ENCODE measurements at regions not wholly inside any gene's neighbourhood (a gene's known extent, or its start where the extent isn't known, plus 50 kb on each side); places are given as distances from the start of the nearest gene placed in this dataset.
A peak's percentile ranks its signal among the peaks of the same experiment; 100 is the strongest.

DNA sequence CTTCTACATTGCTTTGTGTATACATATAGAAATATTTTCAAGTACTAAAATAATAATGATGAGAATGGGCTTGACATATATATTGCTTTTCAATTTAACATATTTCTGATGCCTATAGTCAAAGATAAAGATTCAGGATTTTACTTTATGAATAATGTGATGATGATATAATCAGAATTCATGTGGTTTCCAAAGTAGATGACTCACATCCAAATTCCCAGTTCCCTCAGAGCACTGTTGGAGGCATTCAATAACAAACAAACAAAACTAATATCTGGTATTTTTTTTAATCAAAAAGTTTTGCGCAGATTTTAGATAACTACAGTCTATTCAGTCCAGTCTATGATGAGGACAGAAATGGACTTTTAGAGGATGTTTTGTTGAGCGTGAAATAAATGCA is 2094.5 kb upstream of the CELF4 start:
- H3K4me1 Mint-ChIP-seq (ENCODE audit: low read depth, unreplicated experiment) = no peaks in the 10 kb centered on the region
- no peak overlapping the region for H3K4me2 ChIP-seq (ENCODE audit: low read length)
- H4K20me1 ChIP-seq (ENCODE audit: insufficient read depth, low read length) = no peaks in the 10 kb centered on the region
- no peak overlapping the region for H3K4me3 Mint-ChIP-seq (ENCODE audit: unreplicated experiment)
- no peaks in the 10 kb centered on the region for H3K36me3 Mint-ChIP-seq (ENCODE audit: low read depth, unreplicated experiment)
- no peaks in the 10 kb centered on the region for H3K27me3 Mint-ChIP-seq (ENCODE audit: low read depth, unreplicated experiment)
- no peaks in the 10 kb centered on the region for H3K9me3 Mint-ChIP-seq (ENCODE audit: unreplicated experiment)
- no peaks in the 10 kb centered on the region for H3K79me2 ChIP-seq (ENCODE audit: insufficient read depth, low read length)
- no peak overlapping the region for H3K27ac ChIP-seq (ENCODE audit: low read depth, low read length)
- no peaks in the 10 kb centered on the region for H3K27me3 ChIP-seq (ENCODE audit: insufficient read depth, low read length)
- no peak for TF ChIP-seq EZH2 (IDR thresholded peaks at IDR 0.05; ENCODE audit: insufficient read depth, low read length)
- TF ChIP-seq, protein P1, sequence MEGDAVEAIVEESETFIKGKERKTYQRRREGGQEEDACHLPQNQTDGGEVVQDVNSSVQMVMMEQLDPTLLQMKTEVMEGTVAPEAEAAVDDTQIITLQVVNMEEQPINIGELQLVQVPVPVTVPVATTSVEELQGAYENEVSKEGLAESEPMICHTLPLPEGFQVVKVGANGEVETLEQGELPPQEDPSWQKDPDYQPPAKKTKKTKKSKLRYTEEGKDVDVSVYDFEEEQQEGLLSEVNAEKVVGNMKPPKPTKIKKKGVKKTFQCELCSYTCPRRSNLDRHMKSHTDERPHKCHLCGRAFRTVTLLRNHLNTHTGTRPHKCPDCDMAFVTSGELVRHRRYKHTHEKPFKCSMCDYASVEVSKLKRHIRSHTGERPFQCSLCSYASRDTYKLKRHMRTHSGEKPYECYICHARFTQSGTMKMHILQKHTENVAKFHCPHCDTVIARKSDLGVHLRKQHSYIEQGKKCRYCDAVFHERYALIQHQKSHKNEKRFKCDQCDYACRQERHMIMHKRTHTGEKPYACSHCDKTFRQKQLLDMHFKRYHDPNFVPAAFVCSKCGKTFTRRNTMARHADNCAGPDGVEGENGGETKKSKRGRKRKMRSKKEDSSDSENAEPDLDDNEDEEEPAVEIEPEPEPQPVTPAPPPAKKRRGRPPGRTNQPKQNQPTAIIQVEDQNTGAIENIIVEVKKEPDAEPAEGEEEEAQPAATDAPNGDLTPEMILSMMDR (IDR thresholded peaks at IDR 0.05; ENCODE audit: insufficient read depth, low read depth, low read length) = no peak
- no peak overlapping the region for H3K4me3 ChIP-seq (ENCODE audit: insufficient read depth, low read depth, low read length)
- peak; percentile 43 for FAIRE-seq
- no peak overlapping the region for H3K9ac ChIP-seq (ENCODE audit: low read length)
- DNase-seq (ENCODE audit: low read depth) = peak; percentile 49
- no peaks in the 10 kb centered on the region for H3K36me3 ChIP-seq (ENCODE audit: insufficient read depth, low read length)
- no peak overlapping the region for H2AFZ ChIP-seq (ENCODE audit: low read depth, low read length)
- no peak overlapping the region for H3K27ac Mint-ChIP-seq (ENCODE audit: unreplicated experiment)
- H3K9me3 ChIP-seq (ENCODE audit: insufficient read depth, low read depth, low read length) = no peaks in the 10 kb centered on the region
- no peaks in the 10 kb centered on the region for H3K4me1 ChIP-seq (ENCODE audit: insufficient read depth, low read length)

DNA sequence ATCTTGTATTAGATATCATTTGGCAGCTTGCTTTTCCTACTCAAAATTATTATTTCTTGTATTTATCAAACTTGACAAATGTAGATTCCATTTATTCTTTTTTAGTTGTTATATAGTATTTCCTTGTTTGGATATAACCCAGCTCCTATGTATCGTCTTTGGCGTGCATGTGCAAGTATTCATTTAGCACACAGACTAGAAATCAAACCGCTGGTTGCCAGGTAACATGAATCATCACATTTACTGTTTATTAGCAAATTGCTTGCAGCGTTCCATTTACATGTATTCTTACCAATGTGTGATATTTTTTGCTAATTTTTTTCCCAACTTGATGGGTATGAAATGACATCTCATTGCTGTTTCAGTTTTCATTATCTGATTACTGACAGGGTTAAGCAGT is 2089.7 kb upstream of the CELF4 start:
- Histone ChIP-seq H3K27me3 (ENCODE audit: insufficient read depth, low read length) (no peaks in the 10 kb centered on the region), H3K36me3 (ENCODE audit: insufficient read depth, low read length) (no peaks in the 10 kb centered on the region), H3K27ac (ENCODE audit: low read depth, low read length) (no peak overlapping the region), H3K4me1 (ENCODE audit: insufficient read depth, low read length) (no peaks in the 10 kb centered on the region), H3K9me3 (ENCODE audit: insufficient read depth, low read depth, low read length) (no peaks in the 10 kb centered on the region), H4K20me1 (ENCODE audit: insufficient read depth, low read length) (no peaks in the 10 kb centered on the region), H3K4me3 (ENCODE audit: insufficient read depth, low read depth, low read length) (no peak overlapping the region), H3K4me2 (ENCODE audit: low read length) (no peak overlapping the region), H2AFZ (ENCODE audit: low read depth, low read length) (no peak overlapping the region), H3K9ac (ENCODE audit: low read length) (no peak overlapping the region), H3K79me2 (ENCODE audit: insufficient read depth, low read length) (no peaks in the 10 kb centered on the region)
- FAIRE-seq (no peak), DNase-seq (ENCODE audit: low read depth) (no peak)
- TF ChIP-seq EZH2 (IDR thresholded peaks at IDR 0.05; ENCODE audit: insufficient read depth, low read length) = no peak
- TF ChIP-seq, protein P1 (IDR thresholded peaks at IDR 0.05; ENCODE audit: insufficient read depth, low read depth, low read length) = no peak
- H3K4me1 Mint-ChIP-seq (ENCODE audit: low read depth, unreplicated experiment) = no peaks in the 10 kb centered on the region
- no peak overlapping the region for H3K4me3 Mint-ChIP-seq (ENCODE audit: unreplicated experiment)
- no peaks in the 10 kb centered on the region for H3K9me3 Mint-ChIP-seq (ENCODE audit: unreplicated experiment)
- no peak overlapping the region for H3K27ac Mint-ChIP-seq (ENCODE audit: unreplicated experiment)
- no peaks in the 10 kb centered on the region for H3K27me3 Mint-ChIP-seq (ENCODE audit: low read depth, unreplicated experiment)
- no peaks in the 10 kb centered on the region for H3K36me3 Mint-ChIP-seq (ENCODE audit: low read depth, unreplicated experiment)

- Histone ChIP-seq H3K27ac (ENCODE audit: low read depth, low read length) (no peak overlapping the region), H3K9me3 (ENCODE audit: insufficient read depth, low read depth, low read length) (no peaks in the 10 kb centered on the region), H3K4me1 (ENCODE audit: insufficient read depth, low read length) (no peaks in the 10 kb centered on the region), H3K27me3 (ENCODE audit: insufficient read depth, low read length) (no peaks in the 10 kb centered on the region), H3K4me2 (ENCODE audit: low read length) (no peak overlapping the region), H3K9ac (ENCODE audit: low read length) (no peak overlapping the region), H3K4me3 (ENCODE audit: insufficient read depth, low read depth, low read length) (no peak overlapping the region), H3K36me3 (ENCODE audit: insufficient read depth, low read length) (no peaks in the 10 kb centered on the region), H2AFZ (ENCODE audit: low read depth, low read length) (no peak overlapping the region), H3K79me2 (ENCODE audit: insufficient read depth, low read length) (no peaks in the 10 kb centered on the region), H4K20me1 (ENCODE audit: insufficient read depth, low read length) (no peaks in the 10 kb centered on the region)
- no peak overlapping the region for H3K4me3 Mint-ChIP-seq (ENCODE audit: unreplicated experiment)
- H3K36me3 Mint-ChIP-seq (ENCODE audit: low read depth, unreplicated experiment) = no peaks in the 10 kb centered on the region
- H3K27me3 Mint-ChIP-seq (ENCODE audit: low read depth, unreplicated experiment) = no peaks in the 10 kb centered on the region
- peaks cover under 1% of the 10 kb centered on the region for H3K9me3 Mint-ChIP-seq (ENCODE audit: unreplicated experiment)
- no peaks in the 10 kb centered on the region for H3K4me1 Mint-ChIP-seq (ENCODE audit: low read depth, unreplicated experiment)
- no peak overlapping the region for H3K27ac Mint-ChIP-seq (ENCODE audit: unreplicated experiment)
- TF ChIP-seq, protein P1 (IDR thresholded peaks at IDR 0.05; ENCODE audit: insufficient read depth, low read depth, low read length) = no peak
- TF ChIP-seq EZH2 (IDR thresholded peaks at IDR 0.05; ENCODE audit: insufficient read depth, low read length) = no peak
- FAIRE-seq (no peak), DNase-seq (ENCODE audit: low read depth) (no peak)
Observed at GRCh38 chr18:39653221-39653620, 2087.6 kb upstream of the CELF4 start.
